VCaP (cell line): ENCODE measurements at regions not wholly inside any gene's neighbourhood (a gene's known extent, or its start where the extent isn't known, plus 50 kb on each side); places are given as distances from the start of the nearest gene placed in this dataset.

Experiments used
- H3K27ac ChIP-seq: fragments of 450-650 bp; 2 replicates; pipeline ENCODE4 v1.5.1; 2017
- CTCF ChIP-seq: fragments of 450-650 bp; conservative IDR thresholded peaks from 2 replicates; pipeline ENCODE4 v1.5.1; 2017; ENCODE audit warnings: mild to moderate bottlenecking, moderate library complexity

- TF ChIP-seq CTCF = no peak
- no peak overlapping the region for H3K27ac ChIP-seq
Measured at GRCh38 chr3:117192888-117193287, 483.3 kb downstream of the TUSC7 start.

- H3K27ac ChIP-seq = no peak overlapping the region
- TF ChIP-seq CTCF = peak; percentile 37; the same call in 1 of the 2 replicates
Measured at GRCh38 chr3:117193390-117193789, 483.8 kb downstream of the TUSC7 start.

- H3K27ac ChIP-seq = no peak overlapping the region
- TF ChIP-seq CTCF = no peak
Measured at GRCh38 chr3:117195034-117195433, 485.5 kb downstream of the TUSC7 start.

GRCh38 chr3:117200962-117201361 lies 491.4 kb downstream of the TUSC7 start:
- no peak overlapping the region for H3K27ac ChIP-seq
- TF ChIP-seq CTCF = no peak

GRCh38 chr3:117201901-117202774 lies 492.6 kb downstream of the TUSC7 start:
- H3K27ac ChIP-seq = no peak overlapping the region
- TF ChIP-seq CTCF = no peak

GRCh38 chr3:117217355-117217754 lies 507.8 kb downstream of the TUSC7 start:
- no peak overlapping the region for H3K27ac ChIP-seq
- TF ChIP-seq CTCF = no peak

- TF ChIP-seq CTCF = no peak
- no peak overlapping the region; the same call in 1 of the 2 replicates for H3K27ac ChIP-seq
Measured at GRCh38 chr3:117217760-117218316, 508.3 kb downstream of the TUSC7 start.
